Sigmoid colon (tissue), 4 donors: ENCODE measurements at regions not wholly inside any gene's neighbourhood (a gene's known extent, or its start where the extent isn't known, plus 50 kb on each side); places are given as distances from the start of the nearest gene placed in this dataset.

Source experiments
- EP300 ChIP-seq, 4 donors: sonication (generic); formaldehyde crosslinking; IDR thresholded peaks; one replicate each; pipeline ENCODE4 v1.6.1; 2017; ENCODE audit warnings: antibody characterized with exemption in 4 of 4
- POLR2A ChIP-seq, 2 donors: fragments of 450-650 bp; IDR thresholded peaks; one replicate each; pipeline ENCODE4 v1.6.1; 2016; ENCODE audit warnings: antibody characterized with exemption in 2 of 2, mild to moderate bottlenecking in 2 of 2, moderate library complexity in 2 of 2
- TF ChIP-seq, protein P1 (sequence below), 4 experiments: fragments of 450-650 bp in 3 of 4; fragments of 200-600 bp in 1 of 4; IDR thresholded peaks; one replicate each; pipeline ENCODE4 v1.5.1; 2016 to 2019; ENCODE audit warnings: antibody characterized with exemption in 4 of 4, mild to moderate bottlenecking in 3 of 4, moderate library complexity in 2 of 4

DNA sequence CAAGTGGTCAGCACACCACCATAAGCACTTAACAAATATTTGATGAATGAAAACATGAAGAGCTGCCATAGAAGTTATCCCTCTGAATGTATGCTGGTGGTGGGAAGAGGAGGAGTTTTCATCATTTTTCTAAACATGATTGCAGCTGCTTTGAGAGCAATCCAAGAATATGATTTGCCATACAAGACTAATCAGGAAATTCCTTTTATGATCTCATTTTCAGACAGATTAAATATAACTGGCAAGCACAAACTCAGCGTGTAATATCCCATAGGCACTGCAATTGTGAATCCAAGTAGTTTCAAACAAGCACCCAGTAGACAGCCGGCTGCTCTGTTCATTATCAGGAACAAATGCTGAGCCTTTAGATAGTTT lies 505.7 kb upstream of the LUZP2 start:
- TF ChIP-seq, protein P1, sequence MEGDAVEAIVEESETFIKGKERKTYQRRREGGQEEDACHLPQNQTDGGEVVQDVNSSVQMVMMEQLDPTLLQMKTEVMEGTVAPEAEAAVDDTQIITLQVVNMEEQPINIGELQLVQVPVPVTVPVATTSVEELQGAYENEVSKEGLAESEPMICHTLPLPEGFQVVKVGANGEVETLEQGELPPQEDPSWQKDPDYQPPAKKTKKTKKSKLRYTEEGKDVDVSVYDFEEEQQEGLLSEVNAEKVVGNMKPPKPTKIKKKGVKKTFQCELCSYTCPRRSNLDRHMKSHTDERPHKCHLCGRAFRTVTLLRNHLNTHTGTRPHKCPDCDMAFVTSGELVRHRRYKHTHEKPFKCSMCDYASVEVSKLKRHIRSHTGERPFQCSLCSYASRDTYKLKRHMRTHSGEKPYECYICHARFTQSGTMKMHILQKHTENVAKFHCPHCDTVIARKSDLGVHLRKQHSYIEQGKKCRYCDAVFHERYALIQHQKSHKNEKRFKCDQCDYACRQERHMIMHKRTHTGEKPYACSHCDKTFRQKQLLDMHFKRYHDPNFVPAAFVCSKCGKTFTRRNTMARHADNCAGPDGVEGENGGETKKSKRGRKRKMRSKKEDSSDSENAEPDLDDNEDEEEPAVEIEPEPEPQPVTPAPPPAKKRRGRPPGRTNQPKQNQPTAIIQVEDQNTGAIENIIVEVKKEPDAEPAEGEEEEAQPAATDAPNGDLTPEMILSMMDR (IDR thresholded peaks at IDR 0.05), result no peak
- no peak for TF ChIP-seq EP300 (IDR thresholded peaks at IDR 0.05)
- TF ChIP-seq POLR2A (IDR thresholded peaks at IDR 0.05), result no peak
